Thoracic aorta (tissue), 2 donors: ENCODE measurements at regions not wholly inside any gene's neighbourhood (a gene's known extent, or its start where the extent isn't known, plus 50 kb on each side); places are given as distances from the start of the nearest gene placed in this dataset.

Source experiments
- ATAC-seq: fragments of 150-250 bp; one replicate; pipeline ENCODE4 v1.8.0; 2017; ENCODE audit warnings: low read depth; ENCODE audit not compliant: insufficient number of reproducible peaks, low FRiP score
- DNase-seq: peaks from one replicate; pipeline ENCODE4 v3.0.0-alpha.2; 2020; ENCODE audit warnings: low spot score
- H3K27ac ChIP-seq, 2 donors: fragments of 200-600 bp; sonication (generic); 1 replicate in 1 of 2; 2 replicates in 1 of 2; pipeline ENCODE4 v1.5.1; 2016; ENCODE audit warnings: mild to moderate bottlenecking in 2 of 2, moderate library complexity in 2 of 2
- H3K27me3 ChIP-seq: fragments of 200-600 bp; sonication (generic); replicated peaks from 2 replicates; pipeline ENCODE4 v1.6.0; 2016; ENCODE audit warnings: mild to moderate bottlenecking; ENCODE audit not compliant: insufficient read depth
- H3K36me3 ChIP-seq: fragments of 200-600 bp; sonication (generic); one replicate; pipeline ENCODE4 v1.5.1; 2016
- H3K4me1 ChIP-seq, 2 donors: fragments of 200-600 bp; sonication (generic); 1 replicate in 1 of 2; 2 replicates in 1 of 2; pipeline versions ENCODE4 v1.5.1 to v1.6.0; 2016; ENCODE audit warnings: low read depth in 2 of 2, mild to moderate bottlenecking in 1 of 2; ENCODE audit not compliant: control insufficient read depth in 1 of 2
- H3K4me3 ChIP-seq: fragments of 200-600 bp; sonication (generic); 2 replicates; pipeline ENCODE4 v1.5.1; 2016; ENCODE audit warnings: mild to moderate bottlenecking
- H3K9me3 ChIP-seq: fragments of 200-600 bp; sonication (generic); 2 replicates; pipeline ENCODE4 v1.5.1; 2016
- CTCF ChIP-seq: fragments of 200-600 bp; sonication (generic); IDR thresholded peaks from one replicate; pipeline ENCODE4 v1.5.1; 2019; ENCODE audit warnings: antibody characterized with exemption

- no peak overlapping the region for H3K4me3 ChIP-seq
- DNase-seq (no peak), ATAC-seq (no peak)
- TF ChIP-seq CTCF: no peak
- H3K9me3 ChIP-seq: no peaks in the 10 kb centered on the region
- no peaks in the 10 kb centered on the region for H3K27me3 ChIP-seq
- no peaks in the 10 kb centered on the region for H3K4me1 ChIP-seq
- no peak overlapping the region for H3K27ac ChIP-seq
- no peaks in the 10 kb centered on the region for H3K36me3 ChIP-seq
Observed at GRCh38 chr17:77898521-77899434, 59.7 kb upstream of the TNRC6C start.

DNA sequence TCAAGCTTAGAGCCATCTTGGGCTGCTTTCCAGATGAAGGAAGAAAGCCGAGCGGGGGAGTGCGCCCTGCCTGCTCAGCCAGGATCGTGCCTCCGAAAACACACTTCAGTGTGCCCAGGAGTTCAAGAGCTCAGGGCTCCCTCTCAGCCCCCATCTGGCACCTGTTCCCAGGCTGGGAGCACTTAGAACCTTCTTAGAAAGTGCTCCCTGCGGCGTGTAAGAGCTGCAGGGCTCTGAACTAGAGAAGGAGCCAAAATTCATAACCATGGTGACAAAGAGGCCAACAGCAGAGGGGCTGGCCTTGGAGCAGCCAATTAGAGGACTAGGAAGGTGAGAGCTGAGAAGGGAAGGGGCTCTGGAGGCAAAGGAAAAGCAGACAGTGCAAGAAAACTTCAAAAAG lies 59.0 kb upstream of the TNRC6C start:
- ATAC-seq (no peak), DNase-seq (no peak)
- H3K4me3 ChIP-seq: no peak overlapping the region
- no peaks in the 10 kb centered on the region for H3K4me1 ChIP-seq
- H3K27ac ChIP-seq: no peak overlapping the region
- no peaks in the 10 kb centered on the region for H3K27me3 ChIP-seq
- no peak for TF ChIP-seq CTCF
- no peaks in the 10 kb centered on the region for H3K36me3 ChIP-seq
- no peaks in the 10 kb centered on the region for H3K9me3 ChIP-seq

DNA sequence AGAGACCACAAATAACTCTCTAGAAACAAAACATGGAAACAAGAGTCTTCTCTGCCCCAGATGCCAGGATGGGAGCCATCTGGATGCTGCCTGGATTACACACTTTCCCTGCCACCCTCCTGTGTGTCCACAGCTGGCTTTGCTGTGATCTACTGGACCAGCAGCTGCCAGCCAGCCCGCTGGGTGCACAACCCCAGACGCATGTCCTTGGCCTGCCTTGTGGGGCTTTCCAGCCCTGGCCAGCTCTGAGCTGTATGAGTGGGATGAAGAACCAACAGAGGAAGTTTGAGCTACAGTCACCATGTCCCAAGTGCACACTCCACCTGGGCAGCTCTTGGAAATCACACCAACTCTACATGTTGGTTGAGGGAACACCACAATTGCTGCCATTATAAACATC lies 57.0 kb upstream of the TNRC6C start:
- Histone ChIP-seq H3K27me3 (no peaks in the 10 kb centered on the region), H3K4me1 (no peaks in the 10 kb centered on the region), H3K27ac (no peak overlapping the region), H3K36me3 (no peaks in the 10 kb centered on the region), H3K9me3 (no peaks in the 10 kb centered on the region), H3K4me3 (no peak overlapping the region)
- ATAC-seq (no peak), DNase-seq (no peak)
- no peak for TF ChIP-seq CTCF

DNA sequence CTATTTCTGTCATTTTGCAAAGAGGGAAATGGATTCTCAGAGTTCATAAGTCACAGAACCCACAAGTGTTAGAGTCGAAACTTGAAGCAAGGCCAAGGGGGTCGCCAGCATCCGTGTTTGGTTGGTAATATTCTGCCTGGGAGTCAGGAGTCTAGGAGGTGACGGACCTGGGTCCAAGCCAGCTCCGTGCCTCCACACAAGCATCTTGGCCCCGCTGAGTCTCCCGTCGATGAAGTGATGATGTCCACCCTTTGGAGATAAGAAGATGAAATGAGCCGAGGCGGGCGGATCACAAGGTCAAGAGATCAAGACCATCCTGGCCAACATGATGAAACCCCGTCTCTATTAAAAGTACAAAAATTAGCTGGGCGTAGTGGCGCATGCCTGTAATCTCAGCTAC lies 53.2 kb upstream of the TNRC6C start:
- Histone ChIP-seq H3K27ac (no peak overlapping the region), H3K36me3 (no peaks in the 10 kb centered on the region), H3K27me3 (no peaks in the 10 kb centered on the region), H3K4me1 (peaks cover 0 to 14% of the 10 kb centered on the region in 2 donors), H3K9me3 (no peaks in the 10 kb centered on the region), H3K4me3 (no peak overlapping the region)
- DNase-seq: no peak
- TF ChIP-seq CTCF: no peak
- no peak for ATAC-seq

DNA sequence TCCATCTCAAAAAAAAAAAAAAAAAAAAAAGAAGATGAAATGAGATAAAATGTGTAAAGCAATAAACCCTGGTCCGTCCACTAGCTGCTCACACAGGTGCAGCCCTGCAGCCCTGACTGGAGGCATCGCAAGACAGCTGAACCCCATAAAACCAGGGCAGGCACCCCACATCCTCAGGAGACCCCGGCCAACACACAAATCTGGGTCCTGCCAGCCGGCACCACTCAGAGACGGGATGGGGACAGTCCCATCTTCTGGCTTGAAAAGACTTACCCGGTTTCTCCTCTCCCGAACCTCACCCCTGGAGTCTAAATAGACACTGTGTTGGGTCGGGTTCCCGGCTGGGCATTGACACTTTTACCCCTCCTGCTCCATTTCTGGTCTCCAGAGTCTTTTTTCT lies 52.7 kb upstream of the TNRC6C start:
- ATAC-seq (no peak), DNase-seq (no peak)
- H3K9me3 ChIP-seq: no peaks in the 10 kb centered on the region
- H3K4me3 ChIP-seq: no peak overlapping the region
- peaks cover 0 to 14% of the 10 kb centered on the region in 2 donors for H3K4me1 ChIP-seq
- H3K27me3 ChIP-seq: no peaks in the 10 kb centered on the region
- H3K27ac ChIP-seq: no peak overlapping the region
- no peaks in the 10 kb centered on the region for H3K36me3 ChIP-seq
- TF ChIP-seq CTCF: no peak
